ENCODE measurements at regions not wholly inside any gene's neighbourhood (a gene's known extent, or its start where the extent isn't known, plus 50 kb on each side); places are given as distances from the start of the nearest gene placed in this dataset.
"Not testable (repeated sequence)": the region's sequence is repeated elsewhere in the genome, so short reads cannot be mapped to it uniquely, and the experiment has no call there.

DNA sequence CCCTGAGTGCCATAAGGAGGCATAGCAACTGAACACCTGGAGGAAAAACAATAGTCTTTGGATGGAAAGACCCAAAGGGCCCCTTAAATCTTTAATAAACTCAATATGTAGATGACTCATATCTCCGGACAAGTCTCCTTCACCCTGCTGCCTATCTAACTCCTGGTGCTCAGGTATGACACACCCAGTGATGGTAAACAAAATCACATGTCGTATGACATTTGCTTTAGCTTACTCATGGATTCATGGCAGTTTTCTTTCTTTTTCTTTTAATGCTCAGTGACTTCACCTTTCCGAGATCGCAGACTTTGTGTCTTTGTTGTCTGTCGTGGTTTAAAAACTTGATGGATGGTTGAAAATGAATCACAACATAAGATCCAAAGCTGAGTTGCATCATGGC is 208.5 kb upstream of the PROX1 start:
- DNase-seq (ENCODE audit: low read depth), result no peak

DNA sequence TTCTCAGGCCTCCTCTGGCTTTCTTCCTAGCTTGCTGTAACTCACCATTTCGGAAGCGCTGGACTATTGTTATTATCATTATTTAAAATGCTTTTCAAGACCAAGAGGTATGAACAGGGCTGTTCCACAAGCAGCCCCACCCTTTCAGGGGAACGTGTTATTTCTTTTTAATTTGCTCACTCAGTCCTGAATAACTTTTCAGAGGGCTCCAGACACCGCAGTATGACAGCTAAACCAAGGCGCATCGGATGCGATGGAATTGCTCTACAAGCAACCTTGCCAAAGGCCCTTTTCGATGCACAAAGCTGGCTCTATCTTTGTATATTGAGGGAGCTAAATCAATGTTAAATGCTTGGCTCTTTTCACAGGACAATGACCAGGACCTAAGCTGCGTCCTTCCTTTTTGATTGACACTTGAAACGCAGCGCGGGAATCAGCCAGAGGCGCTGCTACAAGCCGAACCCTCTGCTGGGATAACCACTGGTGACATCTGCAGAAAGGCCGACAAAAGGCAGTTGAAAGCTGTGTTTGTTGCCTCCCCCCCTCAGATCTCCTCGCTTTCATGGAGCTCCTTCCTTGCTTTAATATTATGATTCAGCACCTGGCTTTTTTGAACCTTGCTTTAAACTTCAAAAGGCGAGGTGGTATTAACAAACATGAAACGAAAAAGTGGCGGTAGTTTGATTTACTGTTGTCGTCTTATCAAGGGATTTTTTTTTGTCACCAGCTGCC is 204.7 kb upstream of the PROX1 start:
- no peak for DNase-seq (ENCODE audit: low read depth)

DNA sequence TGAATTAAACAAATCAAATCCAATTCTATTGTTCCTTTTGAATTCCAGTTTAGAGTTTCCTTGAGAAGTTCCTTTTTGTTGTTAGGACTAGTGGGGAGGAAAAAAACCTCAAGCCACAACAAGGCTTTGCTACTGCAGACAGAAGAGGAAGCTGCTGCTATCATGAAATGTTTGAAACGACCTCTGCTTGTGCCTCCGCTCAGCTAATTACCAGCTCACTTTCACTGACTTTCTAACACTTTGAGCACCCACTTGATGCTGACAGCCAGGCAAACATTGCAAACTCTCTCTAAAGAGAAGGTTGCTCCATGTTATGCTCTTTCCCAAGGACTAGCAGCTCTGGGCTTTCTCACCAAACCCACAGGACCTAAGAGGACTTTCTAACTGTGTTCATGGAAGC is 203.9 kb upstream of the PROX1 start:
- DNase-seq (ENCODE audit: low read depth), result no peak

DNA sequence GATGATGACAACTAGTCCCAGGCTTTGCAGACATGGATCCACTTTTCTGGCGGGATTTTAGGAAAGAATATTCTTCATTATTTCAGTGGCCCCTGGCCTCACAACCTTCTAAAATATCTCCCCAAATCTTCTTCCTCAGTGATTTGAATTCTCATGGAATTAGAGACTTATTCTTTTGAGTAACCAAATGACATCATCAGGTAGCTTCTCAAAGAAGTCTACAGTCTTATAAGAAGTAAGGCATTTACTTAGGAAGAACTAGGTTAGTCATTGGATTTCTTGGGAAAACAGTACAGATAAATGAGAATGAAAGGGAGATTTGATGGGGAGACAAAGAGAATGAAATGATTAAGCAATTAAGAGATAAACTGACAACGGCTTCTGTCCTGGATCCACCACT is 201.1 kb upstream of the PROX1 start:
- DNase-seq (ENCODE audit: low read depth), result no peak

DNA sequence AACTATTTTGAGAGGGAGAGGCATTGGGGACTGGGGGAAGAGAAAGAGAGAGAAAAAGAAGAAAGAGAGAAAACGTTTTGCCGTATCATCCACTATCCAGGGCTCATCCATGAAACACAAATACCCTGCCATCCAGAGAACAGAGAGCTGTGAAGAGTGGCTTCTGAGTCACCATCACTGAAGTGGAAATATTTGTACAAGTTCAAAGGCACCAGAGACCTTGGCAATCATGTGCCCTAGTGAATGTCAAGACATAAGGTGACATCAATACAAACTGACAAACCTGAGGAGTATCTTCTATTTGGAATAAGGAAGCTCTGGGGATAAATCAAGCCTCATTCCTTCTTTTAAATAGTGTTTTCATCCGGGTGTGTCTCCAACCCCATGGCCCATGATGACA is 197.2 kb upstream of the PROX1 start:
- DNase-seq (ENCODE audit: low read depth), result no peak

DNA sequence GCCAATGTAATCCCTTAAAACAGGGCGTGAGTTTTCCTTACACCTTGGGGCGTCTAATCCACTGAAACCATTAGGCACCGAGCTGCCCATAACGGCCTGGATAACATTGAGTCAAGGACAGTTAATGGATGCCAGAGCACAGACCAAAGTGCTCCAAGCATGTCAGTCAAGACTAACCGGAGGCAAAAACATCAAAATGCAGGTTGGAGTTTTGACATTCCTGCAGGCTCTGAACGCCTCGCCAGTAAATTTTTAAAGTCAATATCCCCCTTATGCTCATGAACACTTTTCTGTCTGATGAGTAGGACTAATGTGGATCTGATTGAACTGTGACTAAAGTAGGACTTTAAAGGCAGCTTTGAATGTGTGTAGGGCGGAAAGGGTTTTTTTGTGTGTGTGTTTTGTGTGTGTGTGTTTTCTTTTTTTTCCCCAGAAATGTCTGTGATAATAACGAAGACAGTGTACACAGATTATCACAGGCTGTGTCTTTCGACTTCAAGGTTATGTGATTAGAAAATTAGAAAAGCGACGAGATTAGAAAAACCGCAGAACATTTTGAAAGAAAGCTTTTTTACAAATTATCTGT is 194.2 kb upstream of the PROX1 start:
- DNase-seq (ENCODE audit: low read depth), result no peak

DNA sequence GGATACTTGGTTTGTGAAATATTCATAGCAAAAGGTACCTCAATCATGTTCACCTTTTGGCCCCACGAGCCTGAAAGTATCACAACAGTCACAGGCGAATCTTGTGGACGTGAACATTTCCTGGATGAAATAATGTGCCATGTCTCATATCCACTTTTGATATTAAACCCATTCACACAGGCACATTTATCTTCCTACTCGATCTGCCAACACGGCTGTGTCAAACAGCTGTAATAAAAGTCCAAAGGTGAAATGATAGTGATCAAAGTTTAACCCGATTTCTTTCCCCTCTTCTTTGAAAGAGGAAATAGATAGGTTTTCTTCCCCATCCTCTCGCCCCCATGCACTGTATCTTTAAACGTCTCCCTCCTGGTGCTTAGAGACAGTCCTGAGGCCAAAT is 191.2 kb upstream of the PROX1 start:
- no peak for DNase-seq (ENCODE audit: low read depth)

DNA sequence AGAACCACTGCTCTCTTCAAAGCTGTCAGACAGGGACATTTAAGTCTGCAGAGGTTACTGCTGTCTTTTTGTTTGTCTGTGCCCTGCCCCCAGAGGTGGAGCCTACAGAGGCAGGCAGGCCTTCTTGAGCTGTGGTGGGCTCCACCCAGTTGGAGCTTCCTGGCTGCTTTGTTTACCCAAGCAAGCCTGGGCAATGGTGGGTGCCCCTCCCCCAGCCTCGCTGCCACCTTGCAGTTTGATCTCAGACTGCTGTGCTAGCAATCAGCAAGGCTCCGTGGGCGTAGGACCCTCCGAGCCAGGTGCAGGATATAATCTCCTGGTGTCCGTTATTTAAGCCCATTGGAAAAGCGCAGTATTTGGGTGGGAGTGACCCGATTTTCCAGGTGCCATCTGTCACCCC is 179.5 kb upstream of the PROX1 start:
- not testable (repeated sequence) for DNase-seq (ENCODE audit: low read depth)

DNA sequence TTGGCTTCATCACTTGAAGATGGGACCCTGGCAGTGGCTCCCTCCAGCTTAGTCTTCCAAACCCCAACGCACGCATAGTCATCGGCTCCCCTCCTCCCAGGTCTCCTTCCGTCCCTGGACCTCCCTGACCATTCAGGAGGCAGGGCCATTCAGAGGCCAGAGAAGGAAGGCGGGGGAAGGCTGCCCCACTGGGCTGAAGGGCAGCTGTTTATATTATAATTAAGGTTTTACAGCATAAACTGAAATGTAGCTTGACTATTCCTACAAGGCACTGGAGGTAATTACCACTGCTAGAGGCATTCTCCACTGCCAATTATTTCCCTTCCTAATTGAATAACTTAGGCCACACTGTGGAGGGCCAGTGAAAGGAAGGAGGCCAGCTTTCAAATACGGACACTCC is 170.6 kb upstream of the PROX1 start:
- no peak for DNase-seq (ENCODE audit: low read depth)

DNA sequence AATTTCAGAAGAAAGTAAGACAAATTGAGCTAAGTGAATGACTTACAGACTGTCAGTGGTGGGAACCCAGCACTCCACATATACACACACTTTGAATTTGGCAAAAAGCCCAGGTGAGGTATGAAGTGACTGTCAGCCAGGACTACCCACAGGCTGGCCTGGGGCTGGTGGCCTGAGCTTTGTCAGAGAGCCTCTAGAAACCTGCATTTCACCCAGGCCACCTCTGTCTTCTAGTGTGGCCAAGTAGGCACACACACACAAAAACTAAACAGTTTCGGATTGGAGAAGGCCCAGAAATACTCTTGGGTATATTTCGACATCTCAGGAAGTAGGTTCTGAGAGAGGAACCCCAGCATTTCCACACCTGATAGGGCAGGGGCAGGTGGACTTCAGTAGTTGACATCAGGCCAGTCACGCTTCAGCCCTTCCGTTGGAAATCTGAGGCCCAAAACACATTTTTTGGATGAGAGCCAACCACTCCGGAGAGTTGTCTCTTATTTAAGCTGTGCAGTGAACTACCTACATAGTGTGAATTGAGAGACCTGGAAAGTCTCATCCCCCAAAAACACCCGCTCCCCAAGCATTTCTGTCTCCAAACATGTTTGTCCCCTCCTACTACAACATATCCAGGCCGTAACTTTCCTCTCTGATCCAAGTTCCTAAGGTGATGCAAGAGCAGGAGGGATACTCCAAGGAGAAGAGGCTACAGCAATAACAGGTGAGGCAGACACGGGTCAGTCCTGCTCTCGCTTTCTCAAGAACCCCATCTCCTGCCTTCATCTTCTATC is 167.2 kb upstream of the PROX1 start:
- DNase-seq (ENCODE audit: low read depth), result peak; percentile 3

DNA sequence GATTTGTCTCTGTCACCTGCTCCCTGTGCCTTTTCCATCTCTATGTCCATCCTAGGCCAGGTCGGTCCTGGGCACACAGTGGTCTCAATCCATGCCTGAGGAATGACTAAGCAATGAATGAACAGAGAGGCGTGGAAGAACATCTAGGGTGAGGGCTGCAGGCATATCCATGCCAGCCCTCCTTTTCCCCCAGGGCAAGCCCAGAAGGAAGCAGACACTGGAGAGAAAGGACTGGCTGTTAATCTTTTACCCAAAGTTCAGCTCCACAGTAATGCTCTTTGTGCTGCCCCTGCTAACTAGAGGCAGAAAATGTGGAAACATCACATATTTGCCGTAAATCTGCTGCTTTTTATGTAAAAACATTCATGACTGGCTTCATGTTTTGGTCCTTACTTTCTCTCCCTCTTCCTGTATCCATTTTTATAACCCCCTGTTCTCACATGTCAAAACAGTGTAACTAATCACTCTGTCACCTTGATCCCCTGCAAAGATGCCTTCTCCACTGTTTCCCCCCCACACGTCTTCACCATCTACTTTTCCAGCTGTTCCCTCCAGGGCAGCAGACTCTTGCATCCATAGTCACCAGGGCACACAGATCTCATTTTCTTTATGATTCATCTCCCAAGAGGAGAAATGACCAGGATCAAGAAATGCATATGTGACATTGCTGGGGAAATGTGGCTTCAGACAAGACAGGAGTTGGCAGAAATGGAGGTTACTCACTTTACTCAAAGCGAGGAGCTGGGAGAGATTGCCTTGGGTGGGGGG is 166.4 kb upstream of the PROX1 start:
- no peak for DNase-seq (ENCODE audit: low read depth)

DNA sequence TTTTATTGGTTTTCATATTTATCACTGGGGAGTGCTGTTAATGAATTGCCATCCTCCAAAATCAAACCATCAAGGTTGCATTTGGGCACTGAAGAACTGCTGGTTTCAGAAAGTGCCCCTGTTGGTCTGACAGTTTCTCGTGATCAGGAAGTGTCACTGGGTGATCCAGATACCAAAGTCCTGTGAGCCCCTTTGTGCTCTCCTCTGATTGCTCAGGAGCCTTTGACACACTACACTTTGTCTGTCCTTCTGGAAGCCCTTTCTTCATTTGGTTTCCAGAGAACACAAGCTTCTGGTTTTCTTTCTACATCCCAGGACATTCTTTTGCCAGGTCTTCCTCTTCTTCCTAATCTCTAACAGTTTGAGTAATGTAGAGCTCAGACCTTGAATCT is 165.8 kb upstream of the PROX1 start:
- no peak for DNase-seq (ENCODE audit: low read depth)

DNA sequence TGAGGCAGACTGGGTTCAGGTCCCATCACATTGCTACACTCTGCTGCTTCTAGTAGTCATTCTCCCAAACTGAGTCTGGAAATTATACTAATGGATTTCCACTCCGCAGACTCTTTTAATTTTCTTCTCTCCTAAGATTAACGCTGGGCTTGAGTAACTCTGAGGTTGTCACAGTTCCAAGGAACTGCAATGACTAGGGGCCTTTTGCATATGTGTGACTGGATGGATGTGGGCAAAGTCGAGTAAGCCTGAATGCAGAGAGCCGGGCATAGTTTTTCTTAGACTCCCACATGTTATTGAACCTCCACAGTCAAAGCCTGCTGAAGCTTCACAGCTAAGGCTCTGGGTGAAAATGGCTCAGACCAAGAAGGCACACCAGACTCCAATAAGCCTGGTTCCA is 160.9 kb upstream of the PROX1 start:
- DNase-seq (ENCODE audit: low read depth), result no peak

DNA sequence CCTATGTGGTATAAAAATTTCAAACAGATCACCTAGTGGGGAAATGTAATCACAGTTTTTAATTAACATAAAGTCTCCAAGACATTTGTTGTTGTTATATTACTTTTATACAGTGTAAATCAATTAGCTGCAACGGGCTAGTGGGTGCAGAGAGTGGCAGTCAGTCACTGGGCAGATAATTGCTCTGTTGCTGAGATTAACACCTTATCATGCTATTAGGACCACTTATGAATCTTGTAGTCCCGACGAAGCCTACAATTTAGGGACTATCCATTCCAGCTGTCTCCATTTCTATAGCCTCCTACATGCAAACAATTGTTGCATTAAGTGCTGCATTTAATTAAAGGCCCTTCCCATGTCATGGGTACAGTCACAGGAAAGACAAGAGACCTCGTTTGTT is 158.9 kb upstream of the PROX1 start:
- no peak for DNase-seq (ENCODE audit: low read depth)

DNA sequence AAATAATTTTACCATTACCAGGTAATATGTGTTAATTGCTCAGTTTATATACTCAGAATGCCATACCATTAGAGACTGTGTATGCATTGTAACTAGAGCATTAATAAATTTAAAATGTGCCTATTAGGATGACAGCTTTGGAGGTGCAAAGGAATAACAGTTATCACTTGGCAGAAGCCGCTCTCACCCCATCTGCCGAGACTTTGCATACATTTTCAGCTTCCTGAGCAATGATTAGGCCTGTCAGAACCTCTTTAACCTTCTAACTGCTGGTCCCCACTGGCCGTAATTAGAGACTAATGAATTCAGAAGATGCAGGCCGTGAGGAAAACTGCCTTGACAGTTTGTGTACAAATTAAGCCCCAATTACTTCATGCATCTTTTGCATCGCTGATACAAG is 158.0 kb upstream of the PROX1 start:
- DNase-seq (ENCODE audit: low read depth), result no peak

DNA sequence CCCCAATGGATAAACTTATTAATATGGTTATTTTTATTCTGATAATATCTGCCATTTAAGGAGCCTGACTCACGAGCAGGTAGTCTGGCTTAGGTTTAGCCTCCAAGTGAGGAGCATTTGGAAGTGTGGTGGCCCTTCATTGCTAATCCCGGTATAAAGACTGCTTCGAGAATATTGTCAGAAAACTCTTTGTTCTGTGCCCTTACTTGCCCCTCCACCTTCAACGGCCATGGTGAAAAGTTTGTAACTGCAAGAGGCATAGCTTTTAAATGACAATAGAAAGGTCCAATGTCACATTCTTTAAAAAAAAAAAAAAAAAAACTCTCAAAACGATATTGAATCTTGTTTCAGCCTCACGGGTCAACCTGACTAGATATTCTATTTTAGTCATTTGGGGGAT is 157.4 kb upstream of the PROX1 start:
- DNase-seq (ENCODE audit: low read depth), result no peak

DNA sequence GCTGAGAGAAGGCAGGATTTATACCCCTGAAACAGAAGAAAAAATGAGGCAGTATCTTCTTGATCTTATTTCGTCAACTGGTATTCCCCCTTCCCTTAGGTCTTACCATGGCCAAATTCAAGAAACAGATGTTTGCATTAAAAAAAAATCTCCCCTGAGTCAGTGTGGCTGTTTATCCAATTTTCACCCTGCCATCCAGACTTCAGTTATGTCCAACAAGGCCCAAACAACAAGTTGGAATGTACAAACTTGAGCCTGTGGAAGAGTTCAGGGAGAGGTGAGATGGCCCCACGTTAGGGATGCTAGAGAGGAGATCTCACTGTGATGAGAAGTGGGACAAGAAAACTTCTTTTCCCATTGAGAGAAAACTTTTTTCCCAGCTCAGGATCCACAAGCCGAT is 147.2 kb upstream of the PROX1 start:
- DNase-seq (ENCODE audit: low read depth), result no peak

DNA sequence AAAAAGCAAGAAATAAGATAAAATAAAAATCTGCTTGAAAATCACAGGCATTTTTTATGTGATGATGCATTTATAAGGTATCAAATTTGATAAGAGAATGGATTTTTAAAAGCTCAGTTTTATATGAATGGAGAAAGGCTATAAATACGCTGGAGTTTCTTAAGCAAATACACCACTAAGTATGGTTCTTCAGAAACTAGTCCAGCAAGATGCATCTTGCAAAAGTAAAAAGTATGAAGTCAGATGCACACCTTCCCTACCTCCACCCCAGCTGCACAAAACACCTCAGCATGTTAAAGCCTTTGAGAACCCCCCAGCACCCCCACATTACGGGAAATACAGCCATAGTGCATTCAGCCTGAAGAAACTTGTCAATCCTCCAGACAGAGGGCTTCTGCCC is 143.1 kb upstream of the PROX1 start:
- DNase-seq (ENCODE audit: low read depth), result no peak

DNA sequence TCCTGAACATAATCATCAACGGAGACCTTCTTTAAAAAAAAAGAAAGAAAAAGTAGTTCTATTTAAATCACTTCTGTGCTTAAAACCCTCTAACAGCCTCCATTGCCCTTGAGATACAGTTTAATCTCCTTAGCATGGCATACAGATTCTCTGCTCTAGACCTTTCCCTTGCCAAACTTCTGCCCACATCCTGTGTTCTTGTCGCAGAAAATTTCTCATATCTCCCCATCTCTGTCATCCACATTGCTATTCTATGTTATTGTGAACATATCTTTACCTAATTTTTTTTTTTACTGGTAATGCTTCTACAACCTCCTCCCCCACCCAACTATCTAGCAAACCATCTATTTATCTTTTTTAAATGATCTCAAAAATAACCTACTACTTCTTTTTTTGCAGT is 135.7 kb upstream of the PROX1 start:
- DNase-seq (ENCODE audit: low read depth), result no peak

DNA sequence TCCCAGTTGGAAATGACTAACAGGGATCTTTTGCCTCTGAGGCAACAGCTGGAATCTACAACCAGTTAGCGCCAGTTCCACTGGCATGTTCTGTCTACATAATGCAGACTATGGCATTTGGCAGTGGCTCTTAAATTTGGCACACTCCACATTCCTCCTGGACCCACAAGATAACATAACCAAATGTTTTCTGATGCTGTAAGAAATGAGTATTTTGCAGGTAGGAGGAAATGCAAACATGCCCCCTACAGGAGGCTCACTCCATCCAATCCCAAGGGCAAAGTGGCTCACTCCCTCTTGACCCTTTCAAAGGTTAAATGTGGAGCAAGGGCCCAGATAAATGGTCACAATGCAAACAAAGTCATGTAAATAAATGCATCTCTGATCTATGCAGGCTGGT is 129.2 kb upstream of the PROX1 start:
- DNase-seq (ENCODE audit: low read depth), result no peak

DNA sequence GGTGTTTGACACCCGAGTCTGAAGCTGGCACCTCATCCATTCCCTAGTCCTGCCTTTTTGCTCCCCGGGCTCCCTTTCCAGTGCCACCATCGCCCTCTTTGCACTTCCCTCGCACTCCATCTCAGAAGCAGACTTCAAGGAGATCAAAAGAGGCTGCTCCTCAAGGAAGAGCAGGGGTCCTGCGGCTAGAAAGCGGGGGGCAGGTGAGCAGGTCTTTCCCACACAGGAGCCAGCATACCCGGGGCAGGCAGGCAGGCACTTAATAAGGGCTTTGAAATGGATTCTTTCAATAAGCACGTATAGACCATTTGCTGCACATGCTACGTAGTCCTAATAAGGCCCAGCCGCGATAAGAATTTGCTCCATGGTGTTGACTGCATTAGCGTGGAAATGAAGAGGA is 125.9 kb upstream of the PROX1 start:
- no peak for DNase-seq (ENCODE audit: low read depth)

DNA sequence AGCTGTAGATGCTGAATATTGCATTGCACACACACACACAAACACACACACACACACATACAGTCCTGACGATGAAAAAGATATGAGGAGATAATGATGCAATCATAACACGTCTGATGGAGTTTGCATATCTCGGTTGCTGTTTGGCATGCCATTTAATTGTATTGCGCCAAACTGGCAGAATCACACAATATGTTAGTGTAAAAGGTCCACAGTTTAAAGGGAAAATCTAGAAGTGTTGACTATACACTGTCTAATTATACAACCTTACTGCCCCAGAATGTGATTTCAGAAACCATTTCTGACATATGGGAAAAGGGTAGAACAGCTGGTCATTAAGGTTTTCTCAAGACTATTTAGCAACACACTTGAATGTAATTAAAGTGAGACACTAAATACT is 123.7 kb upstream of the PROX1 start:
- DNase-seq (ENCODE audit: low read depth), result no peak

DNA sequence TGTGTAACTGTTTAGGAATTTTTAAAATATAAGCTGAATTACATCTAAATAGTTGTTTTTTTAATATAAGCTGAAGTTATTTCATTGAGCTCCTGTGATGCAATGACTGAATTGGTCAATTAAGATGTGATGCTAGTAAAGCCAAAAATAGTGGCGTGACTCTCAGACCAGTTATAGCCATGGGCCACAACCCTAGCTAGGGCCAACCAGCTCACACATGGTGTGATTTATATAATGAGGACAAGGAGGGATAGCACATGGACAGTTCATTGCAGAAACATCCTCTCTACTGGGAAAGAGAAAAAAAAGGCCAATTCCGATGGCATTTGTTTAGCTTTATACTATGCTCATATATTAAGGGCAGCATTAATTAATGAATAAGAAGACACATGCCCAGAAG is 119.3 kb upstream of the PROX1 start:
- DNase-seq (ENCODE audit: low read depth), result no peak
